ENCODE measurements at regions not wholly inside any gene's neighbourhood (a gene's known extent, or its start where the extent isn't known, plus 50 kb on each side); places are given as distances from the start of the nearest gene placed in this dataset.

DNA sequence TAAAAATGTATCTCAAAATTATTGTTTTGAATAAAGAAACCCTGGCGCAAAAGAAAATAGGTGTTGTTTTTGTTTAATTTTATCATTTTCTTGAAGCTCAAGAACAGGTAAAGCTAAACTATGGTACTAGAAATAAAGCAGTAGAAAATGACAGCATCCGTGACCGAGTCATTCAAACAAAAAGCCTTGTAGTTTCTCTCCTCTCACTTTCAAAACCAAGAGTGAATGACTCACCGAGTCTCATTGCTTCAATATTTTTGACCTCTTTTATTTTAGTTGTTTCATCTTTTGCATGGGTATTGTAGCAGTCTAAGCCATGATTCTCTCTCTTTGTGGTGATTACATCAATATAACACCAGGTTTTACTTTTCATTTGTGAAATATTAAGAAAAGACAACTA lies 396.5 kb downstream of the POM121L12 start:
- TF ChIP-seq, protein P1, sequence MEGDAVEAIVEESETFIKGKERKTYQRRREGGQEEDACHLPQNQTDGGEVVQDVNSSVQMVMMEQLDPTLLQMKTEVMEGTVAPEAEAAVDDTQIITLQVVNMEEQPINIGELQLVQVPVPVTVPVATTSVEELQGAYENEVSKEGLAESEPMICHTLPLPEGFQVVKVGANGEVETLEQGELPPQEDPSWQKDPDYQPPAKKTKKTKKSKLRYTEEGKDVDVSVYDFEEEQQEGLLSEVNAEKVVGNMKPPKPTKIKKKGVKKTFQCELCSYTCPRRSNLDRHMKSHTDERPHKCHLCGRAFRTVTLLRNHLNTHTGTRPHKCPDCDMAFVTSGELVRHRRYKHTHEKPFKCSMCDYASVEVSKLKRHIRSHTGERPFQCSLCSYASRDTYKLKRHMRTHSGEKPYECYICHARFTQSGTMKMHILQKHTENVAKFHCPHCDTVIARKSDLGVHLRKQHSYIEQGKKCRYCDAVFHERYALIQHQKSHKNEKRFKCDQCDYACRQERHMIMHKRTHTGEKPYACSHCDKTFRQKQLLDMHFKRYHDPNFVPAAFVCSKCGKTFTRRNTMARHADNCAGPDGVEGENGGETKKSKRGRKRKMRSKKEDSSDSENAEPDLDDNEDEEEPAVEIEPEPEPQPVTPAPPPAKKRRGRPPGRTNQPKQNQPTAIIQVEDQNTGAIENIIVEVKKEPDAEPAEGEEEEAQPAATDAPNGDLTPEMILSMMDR (IDR thresholded peaks at IDR 0.05) = no peak
- no peak for TF ChIP-seq POLR2A (IDR thresholded peaks at IDR 0.05)
- no peak for TF ChIP-seq POLR2AphosphoS5 (IDR thresholded peaks at IDR 0.05)
- no peak for TF ChIP-seq EP300 (IDR thresholded peaks at IDR 0.05)

Data from stomach (tissue), 4 donors.